GM21447 (cell line): ENCODE measurements at regions not wholly inside any gene's neighbourhood (a gene's known extent, or its start where the extent isn't known, plus 50 kb on each side); places are given as distances from the start of the nearest gene placed in this dataset.
"Not testable (repeated sequence)": the region's sequence is repeated elsewhere in the genome, so short reads cannot be mapped to it uniquely, and the experiment has no call there.

ENCODE experiments used
- ATAC-seq: cut with Tn5 transposase; IDR thresholded peaks from one replicate; pipeline ENCODE4 v1.9.1; 2021; ENCODE audit not compliant: unreplicated experiment

- not testable (repeated sequence) for ATAC-seq
Measured at GRCh38 chrX:84856791-84857190, 146.9 kb upstream of the APOOL start.

- not testable (repeated sequence) for ATAC-seq
Measured at GRCh38 chrX:84858771-84859170, 144.9 kb upstream of the APOOL start.

GRCh38 chrX:84865113-84865512, 138.6 kb upstream of the APOOL start:
- no peak for ATAC-seq

GRCh38 chrX:84870281-84870680, 133.4 kb upstream of the APOOL start:
- ATAC-seq, result not testable (repeated sequence)

DNA sequence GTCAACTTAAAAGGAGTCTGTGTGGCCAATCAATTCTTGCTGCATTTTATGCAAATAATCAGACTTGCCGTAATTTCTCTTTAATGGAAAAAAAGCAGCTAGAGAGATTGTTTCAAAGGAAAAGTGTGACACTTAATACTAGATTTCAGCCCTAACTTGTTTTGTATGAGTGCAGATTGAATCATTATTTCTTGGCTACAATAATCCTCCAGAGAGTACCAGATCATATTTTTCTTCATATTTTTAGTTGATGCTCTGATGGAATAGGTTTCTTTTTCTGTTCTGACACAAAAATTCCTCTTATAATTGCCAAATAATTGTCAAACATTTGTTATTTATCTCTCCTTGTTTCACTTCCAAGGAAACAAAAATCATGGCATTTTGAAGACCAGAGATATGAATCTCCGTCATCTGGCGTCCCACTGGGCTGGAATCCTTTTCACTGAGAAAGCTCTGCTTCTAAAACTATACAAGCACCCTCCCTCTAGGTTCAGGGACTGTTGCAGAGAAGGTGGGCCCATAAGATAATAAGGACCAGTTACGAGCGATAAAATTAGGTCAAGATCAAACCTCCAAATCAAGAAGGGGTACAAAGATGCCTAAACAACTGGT, 131.4 kb upstream of the APOOL start:
- ATAC-seq, result not testable (repeated sequence)

GRCh38 chrX:84873176-84873575, 130.5 kb upstream of the APOOL start:
- ATAC-seq, result no peak

DNA sequence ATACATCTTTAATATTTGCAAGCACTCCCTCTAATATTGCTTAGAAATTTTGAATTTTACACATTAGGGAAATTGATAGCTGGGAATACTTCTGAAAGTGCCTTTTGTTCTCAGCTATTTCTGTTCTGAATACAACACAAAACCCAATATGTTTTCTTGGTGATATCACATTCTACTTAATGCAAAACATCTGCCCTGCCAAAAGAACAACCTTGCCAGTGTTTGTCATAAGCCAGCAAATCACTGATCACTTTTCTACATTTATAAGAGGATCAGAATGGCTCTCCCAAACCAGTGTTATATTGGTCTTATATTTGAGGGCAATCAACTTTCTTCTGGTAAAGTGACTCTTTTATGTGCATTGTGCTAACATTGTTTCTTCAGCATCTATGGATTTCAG, 126.8 kb upstream of the APOOL start:
- ATAC-seq, result no peak

- ATAC-seq, result no peak
Measured at GRCh38 chrX:84893897-84894296, 109.8 kb upstream of the APOOL start.

- no peak for ATAC-seq
Measured at GRCh38 chrX:84907324-84907968, 96.2 kb upstream of the APOOL start.

DNA sequence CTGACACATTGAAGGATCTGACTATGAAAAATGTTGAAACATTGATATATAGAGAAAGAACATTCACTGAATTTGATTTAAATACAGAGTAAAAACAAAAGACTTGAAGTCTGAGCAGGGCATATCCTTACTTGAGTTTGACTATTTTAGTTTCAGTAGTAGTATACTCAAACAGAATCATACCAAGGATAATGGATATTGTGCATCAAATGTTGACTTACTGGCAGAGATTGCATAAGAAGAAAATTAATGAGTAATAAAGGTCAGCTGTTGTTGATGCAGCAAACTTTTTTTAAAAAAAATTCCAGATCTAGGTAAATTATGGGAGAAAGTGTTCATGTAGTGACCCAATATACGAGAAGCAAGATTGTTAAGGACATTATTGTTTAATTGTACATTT, 94.5 kb upstream of the APOOL start:
- ATAC-seq, result no peak

- ATAC-seq, result no peak
Measured at GRCh38 chrX:84924624-84925023, 79.1 kb upstream of the APOOL start.

- no peak for ATAC-seq
Measured at GRCh38 chrX:84932814-84933213, 70.9 kb upstream of the APOOL start.

GRCh38 chrX:84933956-84934556, 69.6 kb upstream of the APOOL start:
- ATAC-seq, result no peak
